Activated CD8-positive, alpha-beta T cell treated with anti-CD3 and anti-CD28 coated beads, Interleukin-2, amount 10 ng/mL, durations not matched to agents 7 days and 5 days (primary cell): ENCODE measurements at regions not wholly inside any gene's neighbourhood (a gene's known extent, or its start where the extent isn't known, plus 50 kb on each side); places are given as distances from the start of the nearest gene placed in this dataset.
"Not testable (repeated sequence)": the region's sequence is repeated elsewhere in the genome, so short reads cannot be mapped to it uniquely, and the experiment has no call there.

ENCODE experiments used
- ATAC-seq: fragments of 150-1000 bp; cut with Tn5 transposase; one replicate; pipeline ENCODE4 v1.10.0; 2021; ENCODE audit warnings: moderate library complexity
- CTCF ChIA-PET: fragments of 350-600 bp; sonication (Branson Sonifier 250); formaldehyde crosslinking; loops from one replicate; lab custom pipeline; 2021; ENCODE audit warnings: antibody characterized with exemption; lab: Charles Lee
- POLR2A ChIA-PET: fragments of 350-600 bp; sonication (Branson Sonifier 250); formaldehyde crosslinking; loops from one replicate; lab custom pipeline; 2021; ENCODE audit warnings: antibody characterized with exemption; lab: Charles Lee
- DNase-seq: peaks from one replicate; pipeline ENCODE4 v3.0.0-alpha.2; 2020
- H3K27ac Mint-ChIP-seq: one replicate; pipeline ENCODE4 v1.8.0; 2021; ENCODE audit warnings: mild to moderate bottlenecking, mixed read lengths
- H3K27me3 Mint-ChIP-seq: one replicate; pipeline ENCODE4 v1.8.0; 2021; ENCODE audit warnings: low read depth, mixed read lengths
- H3K36me3 Mint-ChIP-seq: one replicate; pipeline ENCODE4 v1.8.0; 2021; ENCODE audit warnings: low read depth, mixed read lengths
- H3K4me1 Mint-ChIP-seq: one replicate; pipeline ENCODE4 v1.8.0; 2021; ENCODE audit warnings: low read depth, mixed read lengths
- H3K4me3 Mint-ChIP-seq: one replicate; pipeline ENCODE4 v1.8.0; 2021; ENCODE audit warnings: mild to moderate bottlenecking, mixed read lengths
- H3K9me3 Mint-ChIP-seq: one replicate; pipeline ENCODE4 v1.8.0; 2022; ENCODE audit warnings: mixed read lengths; ENCODE audit not compliant: insufficient read depth

GRCh38 chr16:52308051-52308450 is 238.9 kb downstream of the TOX3 start:
- Mint-ChIP-seq H3K9me3 (no peaks in the 10 kb centered on the region), H3K27ac (no peak overlapping the region), H3K27me3 (no peaks in the 10 kb centered on the region), H3K4me1 (no peaks in the 10 kb centered on the region), H3K4me3 (no peak overlapping the region), H3K36me3 (no peaks in the 10 kb centered on the region)
- ATAC-seq (no peak), DNase-seq (no peak)
- ChIA-PET POLR2A (no interaction called here), CTCF (no interaction called here)

- DNase-seq (no peak), ATAC-seq (no peak)
- Mint-ChIP-seq H3K4me1 (no peaks in the 10 kb centered on the region), H3K36me3 (no peaks in the 10 kb centered on the region), H3K4me3 (no peak overlapping the region), H3K9me3 (no peaks in the 10 kb centered on the region), H3K27ac (no peak overlapping the region), H3K27me3 (no peaks in the 10 kb centered on the region)
- ChIA-PET CTCF (no interaction called here), POLR2A (no interaction called here)
Observed at GRCh38 chr16:52301026-52301425, 245.9 kb downstream of the TOX3 start.

GRCh38 chr16:52298769-52299168 is 248.2 kb downstream of the TOX3 start:
- ATAC-seq (no peak), DNase-seq (no peak)
- no peaks in the 10 kb centered on the region for H3K4me1 Mint-ChIP-seq
- no peaks in the 10 kb centered on the region for H3K27me3 Mint-ChIP-seq
- no peak overlapping the region for H3K4me3 Mint-ChIP-seq
- no peak overlapping the region for H3K27ac Mint-ChIP-seq
- no peaks in the 10 kb centered on the region for H3K9me3 Mint-ChIP-seq
- ChIA-PET POLR2A (no interaction called here), CTCF (no interaction called here)
- H3K36me3 Mint-ChIP-seq = no peaks in the 10 kb centered on the region

- H3K4me1 Mint-ChIP-seq, CTCF ChIA-PET: not testable (repeated sequence)
Observed at GRCh38 chr16:52296706-52297315, 250.1 kb downstream of the TOX3 start.

GRCh38 chr16:52296076-52296475 is 250.9 kb downstream of the TOX3 start:
- CTCF ChIA-PET = no interaction called here
- Mint-ChIP-seq H3K27me3 (no peaks in the 10 kb centered on the region), H3K27ac (no peak overlapping the region), H3K4me3 (no peak overlapping the region), H3K4me1 (no peaks in the 10 kb centered on the region), H3K9me3 (no peaks in the 10 kb centered on the region), H3K36me3 (no peaks in the 10 kb centered on the region)
- POLR2A ChIA-PET = no interaction called here
- ATAC-seq = no peak
- no peak for DNase-seq

More at GRCh38 chr16:52296706-52297315, 250.1 kb downstream of the TOX3 start:
- POLR2A ChIA-PET, H3K27me3 Mint-ChIP-seq, H3K36me3 Mint-ChIP-seq, ATAC-seq, H3K27ac Mint-ChIP-seq, H3K4me3 Mint-ChIP-seq, H3K9me3 Mint-ChIP-seq, DNase-seq: not testable (repeated sequence)

- CTCF ChIA-PET = no interaction called here
- H3K9me3 Mint-ChIP-seq = no peaks in the 10 kb centered on the region
- no peak overlapping the region for H3K27ac Mint-ChIP-seq
- POLR2A ChIA-PET = no interaction called here
- ATAC-seq (no peak), DNase-seq (no peak)
- H3K4me1 Mint-ChIP-seq = no peaks in the 10 kb centered on the region
- H3K27me3 Mint-ChIP-seq = no peaks in the 10 kb centered on the region
- no peak overlapping the region for H3K4me3 Mint-ChIP-seq
- H3K36me3 Mint-ChIP-seq = no peaks in the 10 kb centered on the region
Observed at GRCh38 chr16:52294660-52295059, 252.3 kb downstream of the TOX3 start.

GRCh38 chr16:52293204-52293603 is 253.7 kb downstream of the TOX3 start:
- Mint-ChIP-seq H3K4me1 (no peaks in the 10 kb centered on the region), H3K27ac (no peak overlapping the region), H3K9me3 (no peaks in the 10 kb centered on the region), H3K4me3 (no peak overlapping the region), H3K27me3 (no peaks in the 10 kb centered on the region), H3K36me3 (no peaks in the 10 kb centered on the region)
- ChIA-PET CTCF (no interaction called here), POLR2A (no interaction called here)
- DNase-seq = no peak
- no peak for ATAC-seq

GRCh38 chr16:52283584-52284375 is 263.2 kb downstream of the TOX3 start:
- ChIA-PET CTCF (no interaction called here), POLR2A (no interaction called here)
- no peak for DNase-seq
- no peak overlapping the region for H3K27ac Mint-ChIP-seq
- no peak overlapping the region for H3K4me3 Mint-ChIP-seq
- H3K4me1 Mint-ChIP-seq = no peaks in the 10 kb centered on the region
- no peak for ATAC-seq
- no peaks in the 10 kb centered on the region for H3K27me3 Mint-ChIP-seq
- H3K36me3 Mint-ChIP-seq = no peaks in the 10 kb centered on the region
- H3K9me3 Mint-ChIP-seq = no peaks in the 10 kb centered on the region

- no peaks in the 10 kb centered on the region for H3K36me3 Mint-ChIP-seq
- no peak overlapping the region for H3K4me3 Mint-ChIP-seq
- ChIA-PET POLR2A (no interaction called here), CTCF (no interaction called here)
- no peaks in the 10 kb centered on the region for H3K9me3 Mint-ChIP-seq
- no peaks in the 10 kb centered on the region for H3K4me1 Mint-ChIP-seq
- no peaks in the 10 kb centered on the region for H3K27me3 Mint-ChIP-seq
- H3K27ac Mint-ChIP-seq = no peak overlapping the region
- DNase-seq (no peak), ATAC-seq (no peak)
Observed at GRCh38 chr16:52283018-52283417, 263.9 kb downstream of the TOX3 start.

GRCh38 chr16:52280086-52280485 is 266.9 kb downstream of the TOX3 start:
- DNase-seq (no peak), ATAC-seq (no peak)
- Mint-ChIP-seq H3K4me3 (no peak overlapping the region), H3K27ac (no peak overlapping the region), H3K4me1 (no peaks in the 10 kb centered on the region), H3K27me3 (no peaks in the 10 kb centered on the region), H3K9me3 (no peaks in the 10 kb centered on the region), H3K36me3 (no peaks in the 10 kb centered on the region)
- POLR2A ChIA-PET = no interaction called here
- CTCF ChIA-PET = no interaction called here

GRCh38 chr16:52271088-52271750 is 275.7 kb downstream of the TOX3 start:
- H3K36me3 Mint-ChIP-seq = no peaks in the 10 kb centered on the region
- ATAC-seq (no peak), DNase-seq (no peak)
- no peaks in the 10 kb centered on the region for H3K4me1 Mint-ChIP-seq
- no peak overlapping the region for H3K4me3 Mint-ChIP-seq
- ChIA-PET POLR2A (no interaction called here), CTCF (no interaction called here)
- no peak overlapping the region for H3K27ac Mint-ChIP-seq
- H3K27me3 Mint-ChIP-seq = no peaks in the 10 kb centered on the region
- no peaks in the 10 kb centered on the region for H3K9me3 Mint-ChIP-seq

GRCh38 chr16:52265446-52265861 is 281.5 kb downstream of the TOX3 start:
- CTCF ChIA-PET = no interaction called here
- H3K9me3 Mint-ChIP-seq = no peaks in the 10 kb centered on the region
- no peaks in the 10 kb centered on the region for H3K4me1 Mint-ChIP-seq
- ATAC-seq = no peak
- no peaks in the 10 kb centered on the region for H3K36me3 Mint-ChIP-seq
- POLR2A ChIA-PET = no interaction called here
- no peaks in the 10 kb centered on the region for H3K27me3 Mint-ChIP-seq
- H3K27ac Mint-ChIP-seq = no peak overlapping the region
- no peak overlapping the region for H3K4me3 Mint-ChIP-seq
- no peak for DNase-seq
